GM18507 (cell line): ENCODE measurements at regions not wholly inside any gene's neighbourhood (a gene's known extent, or its start where the extent isn't known, plus 50 kb on each side); places are given as distances from the start of the nearest gene placed in this dataset.
"Not testable (repeated sequence)": the region's sequence is repeated elsewhere in the genome, so short reads cannot be mapped to it uniquely, and the experiment has no call there.

Experiments used
- DNase-seq: peaks from one replicate; pipeline ENCODE4 v3.0.0; 2011; ENCODE audit warnings: low read depth; ENCODE audit not compliant: insufficient read length; ENCODE audit errors: extremely low spot score
- FAIRE-seq: peaks from 2 replicates; lab custom pipeline; 2011; peaks lifted over from hg19 to GRCh38; lab: Jason Lieb, UNC

GRCh38 chr1:78286686-78287085 lies 204.1 kb upstream of the PTGFR start:
- FAIRE-seq (no peak), DNase-seq (no peak)

- no peak for FAIRE-seq
- no peak for DNase-seq
Measured at GRCh38 chr1:78289603-78290002, 201.2 kb upstream of the PTGFR start.

GRCh38 chr1:78291418-78291817 lies 199.4 kb upstream of the PTGFR start:
- FAIRE-seq (no peak), DNase-seq (no peak)

- FAIRE-seq = no peak
Measured at GRCh38 chr1:78291872-78292271, 198.9 kb upstream of the PTGFR start.

GRCh38 chr1:78292361-78292760 lies 198.4 kb upstream of the PTGFR start:
- FAIRE-seq (no peak), DNase-seq (no peak)

More at GRCh38 chr1:78291872-78292271, 198.9 kb upstream of the PTGFR start:
- no peak for DNase-seq

GRCh38 chr1:78297836-78298235 lies 192.9 kb upstream of the PTGFR start:
- no peak for DNase-seq
- no peak for FAIRE-seq

GRCh38 chr1:78298349-78298748 lies 192.4 kb upstream of the PTGFR start:
- FAIRE-seq (no peak), DNase-seq (no peak)

GRCh38 chr1:78301141-78301540 lies 189.6 kb upstream of the PTGFR start:
- FAIRE-seq (no peak), DNase-seq (no peak)

- FAIRE-seq = no peak
- DNase-seq = no peak
Measured at GRCh38 chr1:78303620-78304019, 187.2 kb upstream of the PTGFR start.

- FAIRE-seq = no peak
- no peak for DNase-seq
Measured at GRCh38 chr1:78304341-78304740, 186.4 kb upstream of the PTGFR start.

GRCh38 chr1:78304761-78305160 lies 186.0 kb upstream of the PTGFR start:
- DNase-seq = no peak
- no peak for FAIRE-seq

GRCh38 chr1:78310261-78310660 lies 180.5 kb upstream of the PTGFR start:
- FAIRE-seq = not testable (repeated sequence)

GRCh38 chr1:78318011-78318410 lies 172.8 kb upstream of the PTGFR start:
- FAIRE-seq = no peak

More at GRCh38 chr1:78310261-78310660, 180.5 kb upstream of the PTGFR start:
- not testable (repeated sequence) for DNase-seq

GRCh38 chr1:78319603-78320002 lies 171.2 kb upstream of the PTGFR start:
- DNase-seq (no peak), FAIRE-seq (no peak)

More at GRCh38 chr1:78318011-78318410, 172.8 kb upstream of the PTGFR start:
- no peak for DNase-seq

- DNase-seq = no peak
- no peak for FAIRE-seq
Measured at GRCh38 chr1:78322928-78323680, 167.7 kb upstream of the PTGFR start.

GRCh38 chr1:78325293-78325692 lies 165.5 kb upstream of the PTGFR start:
- DNase-seq (no peak), FAIRE-seq (no peak)

- no peak for DNase-seq
- FAIRE-seq = no peak
Measured at GRCh38 chr1:78329475-78329874, 161.3 kb upstream of the PTGFR start.

- DNase-seq = no peak
- no peak for FAIRE-seq
Measured at GRCh38 chr1:78331799-78332198, 159.0 kb upstream of the PTGFR start.

GRCh38 chr1:78333502-78333901 lies 157.3 kb upstream of the PTGFR start:
- no peak for DNase-seq
- peak; percentile 55 for FAIRE-seq

GRCh38 chr1:78334114-78334513 lies 156.7 kb upstream of the PTGFR start:
- DNase-seq = no peak
- no peak for FAIRE-seq

- FAIRE-seq = no peak
- DNase-seq = no peak
Measured at GRCh38 chr1:78334952-78335351, 155.8 kb upstream of the PTGFR start.
